22Rv1 (cell line): ENCODE measurements at regions not wholly inside any gene's neighbourhood (a gene's known extent, or its start where the extent isn't known, plus 50 kb on each side); places are given as distances from the start of the nearest gene placed in this dataset.
"Not testable (repeated sequence)": the region's sequence is repeated elsewhere in the genome, so short reads cannot be mapped to it uniquely, and the experiment has no call there.

ENCODE experiments used
- CTCF ChIP-seq: fragments of 450-650 bp; IDR thresholded peaks from 2 replicates; pipeline ENCODE4 v1.5.1; 2017; ENCODE audit warnings: mild to moderate bottlenecking
- ZFX ChIP-seq: fragments of 450-650 bp; IDR thresholded peaks from 2 replicates; pipeline ENCODE4 v1.6.1; 2017; ENCODE audit warnings: antibody characterized with exemption, borderline replicate concordance

GRCh38 chr3:194903447-194903846 lies 217.8 kb downstream of the FAM43A start:
- TF ChIP-seq CTCF, ZFX: not testable (repeated sequence)
